NB4 (cell line): ENCODE measurements at regions not wholly inside any gene's neighbourhood (a gene's known extent, or its start where the extent isn't known, plus 50 kb on each side); places are given as distances from the start of the nearest gene placed in this dataset.
"Not testable (repeated sequence)": the region's sequence is repeated elsewhere in the genome, so short reads cannot be mapped to it uniquely, and the experiment has no call there.

Source experiments
- POLR2A ChIP-seq: IDR thresholded peaks from 2 replicates; pipeline ENCODE4 v1.6.1; 2011; ENCODE audit warnings: mild to moderate bottlenecking; ENCODE audit not compliant: insufficient read length; ENCODE audit errors: extremely low read depth
- TF ChIP-seq, protein P1 (sequence below): IDR thresholded peaks from one replicate; pipeline ENCODE4 v1.5.1; 2012; ENCODE audit warnings: low read depth, low read length

DNA sequence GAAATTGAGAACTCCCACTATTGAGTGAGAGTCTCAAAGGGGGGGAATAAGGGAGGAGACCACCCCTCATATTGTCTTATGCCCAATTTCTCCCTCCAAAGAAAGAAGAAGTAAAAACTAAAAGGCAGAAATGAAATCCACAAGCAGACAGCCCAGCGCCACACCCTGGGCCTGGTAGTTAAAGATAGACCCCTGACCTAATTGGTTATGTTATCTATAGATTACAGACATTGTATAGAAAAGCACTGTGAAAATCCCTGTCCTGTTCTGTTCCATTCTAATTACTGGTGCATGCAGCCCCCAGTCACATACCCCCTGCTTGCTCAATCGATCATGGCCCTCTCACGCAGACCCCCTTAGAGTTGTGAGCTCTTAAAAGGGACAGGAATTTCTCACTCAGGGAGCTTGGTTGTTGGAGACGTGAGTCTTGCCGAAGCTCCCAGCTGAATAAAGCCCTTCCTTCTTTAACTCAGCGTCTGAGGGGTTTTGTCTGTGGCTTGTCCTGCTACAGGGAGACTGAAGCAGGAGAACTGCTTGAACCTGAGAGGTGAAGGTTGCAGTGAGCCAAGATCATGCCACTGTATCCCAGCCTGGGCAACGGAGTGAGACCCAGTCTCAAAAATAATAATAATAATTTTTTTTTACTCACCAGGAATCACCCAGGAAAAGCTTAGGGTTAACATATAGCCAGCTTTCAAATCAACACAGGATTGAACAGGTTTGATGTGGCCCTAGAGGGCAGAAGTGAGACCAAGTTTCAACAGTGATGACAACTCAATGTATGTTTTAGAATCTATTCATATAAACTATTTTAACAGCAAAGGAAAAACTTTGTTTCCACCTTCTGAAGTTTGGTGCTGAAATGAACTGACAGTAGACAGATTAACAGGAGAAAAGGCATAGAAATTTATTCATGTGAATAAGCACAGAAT lies 181.4 kb upstream of the NDUFV2 start:
- TF ChIP-seq, protein P1, sequence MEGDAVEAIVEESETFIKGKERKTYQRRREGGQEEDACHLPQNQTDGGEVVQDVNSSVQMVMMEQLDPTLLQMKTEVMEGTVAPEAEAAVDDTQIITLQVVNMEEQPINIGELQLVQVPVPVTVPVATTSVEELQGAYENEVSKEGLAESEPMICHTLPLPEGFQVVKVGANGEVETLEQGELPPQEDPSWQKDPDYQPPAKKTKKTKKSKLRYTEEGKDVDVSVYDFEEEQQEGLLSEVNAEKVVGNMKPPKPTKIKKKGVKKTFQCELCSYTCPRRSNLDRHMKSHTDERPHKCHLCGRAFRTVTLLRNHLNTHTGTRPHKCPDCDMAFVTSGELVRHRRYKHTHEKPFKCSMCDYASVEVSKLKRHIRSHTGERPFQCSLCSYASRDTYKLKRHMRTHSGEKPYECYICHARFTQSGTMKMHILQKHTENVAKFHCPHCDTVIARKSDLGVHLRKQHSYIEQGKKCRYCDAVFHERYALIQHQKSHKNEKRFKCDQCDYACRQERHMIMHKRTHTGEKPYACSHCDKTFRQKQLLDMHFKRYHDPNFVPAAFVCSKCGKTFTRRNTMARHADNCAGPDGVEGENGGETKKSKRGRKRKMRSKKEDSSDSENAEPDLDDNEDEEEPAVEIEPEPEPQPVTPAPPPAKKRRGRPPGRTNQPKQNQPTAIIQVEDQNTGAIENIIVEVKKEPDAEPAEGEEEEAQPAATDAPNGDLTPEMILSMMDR, result not testable (repeated sequence)
- not testable (repeated sequence) for TF ChIP-seq POLR2A
